ENCODE measurements at regions not wholly inside any gene's neighbourhood (a gene's known extent, or its start where the extent isn't known, plus 50 kb on each side); places are given as distances from the start of the nearest gene placed in this dataset.
A peak's percentile ranks its signal among the peaks of the same experiment; 100 is the strongest.

- Histone ChIP-seq H3K9me3 (ENCODE audit: insufficient read depth, low read length) (no peaks in the 10 kb centered on the region), H3K79me2 (ENCODE audit: insufficient read depth, low read length) (no peaks in the 10 kb centered on the region), H3K9me2 (replicated peaks; ENCODE audit: insufficient read depth, low read length) (no peaks in the 10 kb centered on the region), H3F3A (ENCODE audit: insufficient read depth) (no peaks in the 10 kb centered on the region), H3K27ac (ENCODE audit: low read depth, low read length) (no peak overlapping the region), H3K4me3 (ENCODE audit: insufficient read depth, low read length, poor library complexity, severe bottlenecking) (no peak overlapping the region), H3K4me2 (ENCODE audit: low read depth, low read length, poor library complexity, severe bottlenecking) (no peak overlapping the region), H3K9ac (ENCODE audit: low read length) (no peak overlapping the region), H4K20me1 (ENCODE audit: low read depth, low read length) (no peaks in the 10 kb centered on the region), H3K27me3 (ENCODE audit: low read length) (no peaks in the 10 kb centered on the region), H2AFZ (ENCODE audit: low read depth, low read length, severe bottlenecking) (no peak overlapping the region), H3K36me3 (ENCODE audit: low read length) (no peaks in the 10 kb centered on the region; the same call in 1 of the 2 replicates)
- peak; percentile 26 for TF ChIP-seq CTCF (IDR thresholded peaks at IDR 0.05; ENCODE audit: insufficient read depth, low read length, poor library complexity, severe bottlenecking)
- TF ChIP-seq EZH2phosphoT487 (conservative IDR thresholded peaks at IDR 0.05; ENCODE audit: low read length): no peak
These were observed 845.5 kb upstream of the ADGRL4 start for GRCh38 chr1:79852004-79852403.

GRCh38 chr1:79849388-79849787 lies 842.9 kb upstream of the ADGRL4 start:
- TF ChIP-seq EZH2phosphoT487 (conservative IDR thresholded peaks at IDR 0.05; ENCODE audit: low read length): no peak
- TF ChIP-seq CTCF (IDR thresholded peaks at IDR 0.05; ENCODE audit: insufficient read depth, low read length, poor library complexity, severe bottlenecking): no peak
- H3K9me3 ChIP-seq (ENCODE audit: insufficient read depth, low read length): no peaks in the 10 kb centered on the region
- no peak overlapping the region for H3K9ac ChIP-seq (ENCODE audit: low read length)
- no peaks in the 10 kb centered on the region for H3K27me3 ChIP-seq (ENCODE audit: low read length)
- H3F3A ChIP-seq (ENCODE audit: insufficient read depth): no peaks in the 10 kb centered on the region
- H3K79me2 ChIP-seq (ENCODE audit: insufficient read depth, low read length): no peaks in the 10 kb centered on the region
- no peak overlapping the region for H2AFZ ChIP-seq (ENCODE audit: low read depth, low read length, severe bottlenecking)
- H3K36me3 ChIP-seq (ENCODE audit: low read length): no peaks in the 10 kb centered on the region
- H3K27ac ChIP-seq (ENCODE audit: low read depth, low read length): no peak overlapping the region
- no peak overlapping the region for H3K4me2 ChIP-seq (ENCODE audit: low read depth, low read length, poor library complexity, severe bottlenecking)
- no peaks in the 10 kb centered on the region for H3K9me2 ChIP-seq (replicated peaks; ENCODE audit: insufficient read depth, low read length)
- H3K4me3 ChIP-seq (ENCODE audit: insufficient read depth, low read length, poor library complexity, severe bottlenecking): no peak overlapping the region
- no peaks in the 10 kb centered on the region for H4K20me1 ChIP-seq (ENCODE audit: low read depth, low read length)

GRCh38 chr1:79848316-79848715 lies 841.8 kb upstream of the ADGRL4 start:
- Histone ChIP-seq H3K9me3 (ENCODE audit: insufficient read depth, low read length) (no peaks in the 10 kb centered on the region), H3K27me3 (ENCODE audit: low read length) (no peaks in the 10 kb centered on the region), H3K4me2 (ENCODE audit: low read depth, low read length, poor library complexity, severe bottlenecking) (no peak overlapping the region), H3K79me2 (ENCODE audit: insufficient read depth, low read length) (no peaks in the 10 kb centered on the region), H3K9me2 (replicated peaks; ENCODE audit: insufficient read depth, low read length) (no peaks in the 10 kb centered on the region), H4K20me1 (ENCODE audit: low read depth, low read length) (no peaks in the 10 kb centered on the region), H3K4me3 (ENCODE audit: insufficient read depth, low read length, poor library complexity, severe bottlenecking) (no peak overlapping the region), H3K9ac (ENCODE audit: low read length) (no peak overlapping the region), H3F3A (ENCODE audit: insufficient read depth) (no peaks in the 10 kb centered on the region), H3K36me3 (ENCODE audit: low read length) (no peaks in the 10 kb centered on the region), H3K27ac (ENCODE audit: low read depth, low read length) (no peak overlapping the region), H2AFZ (ENCODE audit: low read depth, low read length, severe bottlenecking) (peak overlapping the region; percentile 60)
- no peak for TF ChIP-seq EZH2phosphoT487 (conservative IDR thresholded peaks at IDR 0.05; ENCODE audit: low read length)
- TF ChIP-seq CTCF (IDR thresholded peaks at IDR 0.05; ENCODE audit: insufficient read depth, low read length, poor library complexity, severe bottlenecking): no peak

Data from SU-DHL-6 (cell line).